ENCODE measurements at regions not wholly inside any gene's neighbourhood (a gene's known extent, or its start where the extent isn't known, plus 50 kb on each side); places are given as distances from the start of the nearest gene placed in this dataset.
A peak's percentile ranks its signal among the peaks of the same experiment; 100 is the strongest.

DNA sequence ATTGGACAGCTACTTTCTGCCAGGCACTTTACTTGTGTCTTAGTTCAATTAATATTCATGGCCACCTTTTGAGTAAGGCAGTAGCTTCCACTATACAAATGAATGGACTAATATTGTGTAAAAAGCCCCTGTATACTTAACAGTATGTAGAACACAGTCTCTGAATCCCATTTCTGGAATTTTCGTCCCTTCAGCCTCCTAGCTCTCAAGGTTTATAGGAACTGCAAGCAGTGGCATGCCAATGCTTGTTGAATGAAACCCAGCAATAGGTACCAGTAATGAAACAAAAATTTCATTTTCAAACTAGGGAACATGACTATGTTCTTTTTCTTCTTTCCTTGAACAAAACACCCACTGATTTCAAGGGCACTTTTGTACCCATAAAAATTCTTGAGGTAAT is 361.6 kb downstream of the TDRD3 start:
- no peak for DNase-seq

DNA sequence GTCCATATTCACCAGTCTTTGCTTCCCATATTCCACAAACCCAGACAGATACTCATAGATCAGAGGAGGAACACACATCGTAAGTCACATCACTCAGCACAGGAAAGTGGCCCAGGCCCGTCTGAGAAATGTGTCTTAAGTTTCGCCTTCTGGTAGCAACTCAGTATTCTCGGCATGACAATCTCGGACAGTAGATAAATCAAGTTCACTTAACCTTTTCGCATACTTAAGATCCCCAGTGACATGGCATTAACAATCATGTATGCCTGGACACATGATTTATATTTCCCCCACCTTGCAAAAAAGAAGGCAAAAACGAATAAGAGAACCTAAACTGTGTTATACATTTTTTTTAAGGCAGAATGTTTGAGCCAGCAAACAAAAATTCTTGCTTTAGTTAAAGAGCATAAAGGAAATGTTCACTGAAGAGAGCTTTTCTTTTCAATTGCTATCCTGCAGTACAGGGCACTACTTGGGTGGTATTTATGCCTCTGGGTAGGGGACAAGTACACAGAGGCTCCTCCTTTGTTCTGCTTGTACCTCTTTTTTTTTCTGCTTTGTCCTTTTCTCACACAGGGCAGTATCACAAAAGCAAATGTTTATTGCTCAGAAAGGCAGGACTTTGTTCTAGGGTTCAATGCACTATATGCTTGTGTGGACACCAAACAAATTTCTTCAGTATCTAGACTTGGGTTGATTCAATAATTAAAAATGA is 360.6 kb downstream of the TDRD3 start:
- no peak for DNase-seq

- DNase-seq: no peak
Measured at GRCh38 chr13:60756306-60756705, 359.3 kb downstream of the TDRD3 start.

- no peak for DNase-seq
Measured at GRCh38 chr13:60755380-60756163, 358.6 kb downstream of the TDRD3 start.

DNA sequence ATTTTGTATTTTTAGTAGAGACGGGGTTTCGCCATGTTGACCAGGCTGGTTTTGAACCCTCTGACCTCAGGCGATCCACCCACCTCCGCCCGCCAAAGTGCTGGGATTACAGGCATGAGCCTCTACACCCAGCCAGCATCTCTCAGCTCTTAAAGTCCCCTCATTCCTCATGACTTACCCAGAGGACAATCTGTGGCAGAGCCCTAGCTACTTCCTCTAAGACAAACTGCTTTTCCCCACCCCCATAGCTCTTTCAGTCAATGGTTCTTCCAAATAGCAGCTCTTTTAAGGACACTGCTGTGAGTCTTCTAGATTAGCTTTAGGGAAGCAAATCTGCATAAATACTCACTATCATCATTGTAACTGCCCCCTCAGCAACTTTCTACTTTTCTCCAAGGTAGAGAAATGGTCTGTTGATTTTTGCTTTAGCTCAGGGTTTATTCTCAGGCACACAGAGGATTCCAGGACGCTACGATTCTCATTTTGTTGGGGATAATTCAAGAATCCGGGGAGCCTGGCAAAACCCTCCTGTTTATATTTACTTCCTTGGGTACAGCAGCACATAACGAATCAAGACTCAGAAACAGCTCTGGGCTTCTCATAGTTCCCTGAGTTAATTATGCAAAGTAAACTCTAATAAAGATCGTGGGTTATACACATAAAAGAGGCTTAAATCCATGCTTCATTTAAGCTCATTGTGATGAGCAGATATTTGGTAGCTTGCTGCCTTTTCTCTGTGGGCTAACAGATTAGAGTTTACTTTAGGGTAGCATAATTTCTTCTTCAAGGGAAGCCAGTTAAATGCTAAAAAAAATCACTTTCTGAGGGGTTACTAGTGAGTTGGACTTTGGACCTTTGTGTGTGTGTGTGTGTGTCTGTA is 357.4 kb downstream of the TDRD3 start:
- no peak for DNase-seq

DNA sequence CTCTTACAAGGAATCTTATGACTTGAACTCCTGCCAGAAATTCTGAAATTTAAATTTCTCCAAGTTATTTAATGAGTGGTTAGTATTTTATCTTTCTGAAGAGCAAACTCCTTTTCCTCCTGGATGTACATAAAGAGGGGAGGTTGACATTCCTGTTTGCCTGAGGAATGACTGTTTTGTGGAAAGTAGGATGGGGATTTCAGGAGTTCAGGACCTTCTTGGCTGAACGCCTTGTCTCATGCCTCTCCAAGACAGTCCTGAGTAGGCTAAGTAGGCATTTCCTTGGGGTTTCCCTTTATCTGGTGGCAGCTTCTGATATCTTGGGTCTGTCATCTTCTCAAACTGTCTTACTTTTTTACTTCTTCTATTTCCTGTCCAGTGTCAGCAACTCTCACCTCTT is 356.6 kb downstream of the TDRD3 start:
- DNase-seq: no peak

- no peak for DNase-seq
Measured at GRCh38 chr13:60745343-60745742, 348.3 kb downstream of the TDRD3 start.

- no peak for DNase-seq
Measured at GRCh38 chr13:60733933-60734332, 336.9 kb downstream of the TDRD3 start.

DNA sequence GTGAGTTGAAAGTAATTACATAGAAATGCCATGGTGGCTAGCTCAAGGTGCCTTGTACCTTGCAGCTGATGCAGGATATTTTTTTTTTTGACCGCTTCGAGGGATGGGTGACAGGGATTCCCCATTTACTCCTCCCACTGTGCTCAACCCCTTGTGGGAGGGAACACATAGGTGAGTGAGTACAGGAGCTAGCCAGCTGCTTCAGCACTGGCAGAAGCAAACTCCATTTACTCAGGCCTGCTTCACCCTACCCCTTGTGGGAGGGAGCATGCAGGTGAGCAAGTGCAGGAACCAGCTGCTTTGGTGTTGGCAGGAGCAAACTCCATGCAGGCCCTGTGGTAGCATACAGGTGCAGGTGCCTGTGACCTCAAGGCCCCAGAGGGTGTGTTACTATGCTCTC is 330.1 kb downstream of the TDRD3 start:
- peak; percentile 3 for DNase-seq

DNA sequence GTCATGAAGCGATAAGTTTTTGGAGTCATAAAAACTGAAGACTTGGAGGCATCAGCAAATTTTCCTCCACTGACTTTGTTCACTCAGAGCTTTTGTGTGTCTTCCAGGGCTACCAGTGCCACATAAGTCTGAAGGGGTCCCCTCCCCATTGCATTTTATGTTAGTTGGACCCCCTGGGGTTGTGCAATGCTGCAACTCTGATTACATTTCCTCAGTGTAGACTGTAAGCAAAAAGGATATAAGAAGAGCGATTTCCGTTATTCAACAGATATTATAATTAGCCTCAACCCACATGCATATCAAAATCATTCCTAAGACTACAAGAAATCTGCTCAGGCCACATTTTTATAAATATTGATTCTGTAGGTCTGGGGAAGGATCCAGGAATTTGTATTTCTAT is 324.0 kb downstream of the TDRD3 start:
- no peak for DNase-seq

DNA sequence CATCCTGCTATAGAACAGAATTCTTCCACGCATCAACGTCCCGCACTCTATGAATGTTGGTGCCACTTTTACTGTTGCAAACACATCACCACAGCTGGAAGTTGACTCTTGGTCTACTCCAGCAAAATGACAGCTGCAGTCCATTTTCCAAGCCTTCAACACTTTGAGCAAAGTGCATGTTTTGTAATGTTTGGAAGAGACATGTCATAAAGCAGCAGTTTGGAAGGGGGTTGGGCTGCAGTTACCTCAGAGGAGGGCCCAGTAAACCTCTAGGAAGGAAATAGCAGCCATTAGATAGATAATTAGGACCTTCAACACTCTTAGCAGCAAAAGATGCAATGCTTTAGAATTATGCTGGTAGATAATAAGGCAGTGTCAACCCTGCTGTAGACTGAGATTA is 323.6 kb downstream of the TDRD3 start:
- no peak for DNase-seq

- DNase-seq: no peak
Measured at GRCh38 chr13:60716313-60716712, 319.3 kb downstream of the TDRD3 start.

DNA sequence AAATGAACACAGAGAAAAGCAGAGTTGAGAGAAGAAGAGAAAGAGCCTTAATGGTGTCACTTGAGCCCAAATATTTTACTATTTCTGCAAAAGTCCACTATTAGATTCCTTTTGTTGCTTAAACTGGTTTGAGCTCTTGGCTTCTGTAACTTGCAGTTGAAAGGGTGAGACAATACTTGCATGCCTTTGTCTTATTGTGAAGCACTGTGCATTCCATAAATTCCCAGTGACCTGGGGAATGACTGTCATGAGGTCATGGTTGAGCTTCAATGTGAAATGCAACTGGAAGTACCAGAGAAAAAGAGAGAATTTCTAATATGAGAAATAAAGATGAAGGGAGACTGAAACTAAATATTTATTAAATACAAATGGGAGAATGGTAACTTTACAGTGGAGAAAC is 310.9 kb downstream of the TDRD3 start:
- DNase-seq: no peak

GRCh38 chr13:60701895-60702294 is 304.9 kb downstream of the TDRD3 start:
- no peak for DNase-seq

- DNase-seq: no peak
Measured at GRCh38 chr13:60700994-60701393, 304.0 kb downstream of the TDRD3 start.

DNA sequence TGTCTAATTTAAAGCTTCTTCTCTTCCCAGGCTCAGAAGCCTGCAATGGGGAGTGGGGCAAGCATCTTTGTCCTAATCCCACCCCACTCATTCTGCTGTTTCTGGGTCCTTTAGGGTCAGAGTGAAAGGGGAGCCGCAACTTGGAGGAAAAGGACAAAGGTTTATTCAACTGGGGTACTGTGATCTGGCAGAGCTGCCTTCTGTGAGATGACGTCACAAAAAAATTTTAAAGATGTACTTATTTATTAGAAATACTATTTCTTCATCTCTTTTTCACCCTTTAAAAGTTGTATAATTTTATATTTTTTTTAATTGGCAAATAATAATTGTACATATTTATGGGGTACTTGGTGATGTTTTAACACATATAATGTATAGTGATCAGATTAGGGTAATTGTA is 302.6 kb downstream of the TDRD3 start:
- DNase-seq: no peak

DNA sequence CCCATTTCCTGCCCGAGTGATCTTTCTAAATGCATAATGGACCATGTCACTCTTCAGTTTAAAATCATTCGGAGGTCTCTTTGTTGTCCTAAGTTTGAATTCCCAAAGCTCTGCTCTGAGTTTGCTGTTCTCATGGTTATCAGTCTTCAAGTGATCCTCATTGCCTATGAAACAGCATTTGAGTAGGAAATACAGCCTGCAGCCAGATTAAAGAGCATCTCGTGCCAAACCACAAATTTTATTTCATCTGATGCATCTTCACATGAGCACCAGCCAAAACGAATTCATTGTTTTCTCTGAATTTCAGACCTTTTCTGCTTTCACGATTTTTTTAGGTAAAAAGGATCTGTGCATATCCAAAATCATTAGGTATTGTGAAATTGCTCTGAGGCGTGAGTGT is 299.6 kb downstream of the TDRD3 start:
- no peak for DNase-seq

DNA sequence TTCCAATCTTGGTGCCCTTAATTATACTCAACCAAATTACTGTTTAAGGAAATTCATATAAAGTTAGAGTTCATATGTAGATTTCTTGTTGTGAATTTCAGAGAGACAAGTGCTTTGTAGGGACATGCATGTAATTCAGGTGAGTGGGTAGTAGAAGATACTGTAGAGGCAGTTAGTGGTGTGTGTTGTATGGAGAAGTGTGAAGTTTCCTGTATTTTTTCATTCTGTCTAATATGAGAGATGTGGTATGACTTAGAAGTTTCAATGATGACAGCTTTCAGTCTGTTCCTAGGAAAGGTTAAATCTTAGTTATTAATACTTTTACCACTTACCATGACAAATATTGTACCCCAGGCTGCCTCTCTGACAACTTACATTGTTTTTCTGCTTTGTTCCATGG is 294.2 kb downstream of the TDRD3 start:
- DNase-seq: no peak

DNA sequence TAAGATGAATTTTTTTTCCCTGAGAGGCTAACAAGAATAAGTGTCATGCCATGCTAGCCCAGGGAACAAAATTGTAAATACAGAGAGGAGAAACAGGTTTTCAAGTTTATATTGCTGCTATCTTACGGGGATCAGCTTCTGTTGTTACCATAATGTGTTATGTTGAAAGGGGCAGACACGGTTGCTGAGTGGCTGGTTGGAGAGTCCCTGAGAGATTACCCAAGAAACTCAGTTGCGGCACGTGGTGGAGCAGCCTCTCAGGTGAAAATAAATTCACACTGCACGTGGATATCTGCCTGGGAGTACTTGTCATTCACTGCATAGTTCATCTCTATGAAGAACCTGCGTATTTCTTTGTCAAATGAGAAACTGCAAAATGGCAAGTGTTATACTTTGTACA is 293.6 kb downstream of the TDRD3 start:
- DNase-seq: no peak

- no peak for DNase-seq
Measured at GRCh38 chr13:60689571-60689970, 292.6 kb downstream of the TDRD3 start.

DNA sequence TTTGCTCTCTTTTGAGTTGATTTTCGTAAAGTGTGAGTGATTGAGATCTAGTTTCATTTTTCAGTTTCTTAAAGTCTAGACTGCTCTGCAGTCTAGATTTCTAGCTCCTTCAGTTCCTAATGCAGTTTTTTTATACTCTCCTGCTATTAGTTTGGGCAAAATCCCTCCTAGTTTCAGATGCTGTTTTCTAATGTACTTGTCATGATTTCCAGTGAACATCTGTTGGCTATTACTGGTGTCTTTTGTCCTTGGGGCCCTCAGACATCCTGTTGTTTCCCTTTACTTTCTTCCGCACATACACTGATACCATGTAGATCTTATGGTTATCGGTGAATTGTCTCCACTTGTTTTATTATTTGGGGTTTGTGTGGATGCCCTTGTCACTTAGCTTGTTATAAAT is 292.1 kb downstream of the TDRD3 start:
- DNase-seq: no peak

DNA sequence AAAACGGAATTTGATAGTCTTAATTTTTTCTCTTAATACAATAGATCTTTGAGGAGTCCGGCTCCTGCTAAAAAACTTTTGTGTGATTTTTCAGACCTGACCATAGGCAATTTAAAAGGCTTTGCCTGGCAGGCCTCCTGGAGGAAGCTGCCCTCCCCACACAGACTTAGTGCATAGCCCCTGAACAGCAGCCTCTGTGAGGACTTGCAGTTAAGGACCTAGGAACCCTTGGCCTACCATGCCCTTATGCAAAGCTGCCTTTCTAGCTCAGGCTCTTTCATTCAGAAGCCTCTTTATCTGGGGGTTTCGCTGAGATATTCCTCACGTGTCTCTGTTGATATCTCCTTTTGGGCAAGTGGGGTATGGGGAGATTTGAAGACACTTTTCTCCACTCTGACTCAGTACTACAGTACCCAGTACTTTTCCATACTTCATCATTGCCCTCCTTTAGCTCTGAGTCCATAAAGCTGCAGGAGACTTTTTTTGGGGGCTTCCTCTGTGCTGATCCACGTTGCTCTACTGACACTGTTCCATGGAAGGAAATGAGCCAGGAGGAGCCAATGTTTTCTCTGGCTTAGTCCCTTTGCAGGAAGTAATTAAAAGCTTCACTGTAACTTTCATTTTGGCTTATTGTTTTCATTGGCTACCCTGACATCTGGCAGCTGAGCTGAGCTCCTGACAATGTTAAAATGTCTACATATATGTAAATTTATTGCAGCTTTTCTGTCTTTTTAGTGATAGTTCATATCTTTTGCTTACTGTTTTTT is 283.1 kb downstream of the TDRD3 start:
- no peak for DNase-seq

- DNase-seq: no peak
Measured at GRCh38 chr13:60679131-60679530, 282.1 kb downstream of the TDRD3 start.
